ENCODE measurements at regions not wholly inside any gene's neighbourhood (a gene's known extent, or its start where the extent isn't known, plus 50 kb on each side); places are given as distances from the start of the nearest gene placed in this dataset.

- H3K9me3 ChIP-seq (ENCODE audit: low read depth) = peaks cover 6% of the 10 kb centered on the region
- H3K27me3 ChIP-seq (replicated peaks; ENCODE audit: insufficient read depth) = no peaks in the 10 kb centered on the region
- H3K4me2 ChIP-seq (ENCODE audit: unreplicated experiment) = no peak overlapping the region
- H3F3A ChIP-seq (ENCODE audit: insufficient read depth) = no peaks in the 10 kb centered on the region
- H3K27ac ChIP-seq = no peak overlapping the region
- no peaks in the 10 kb centered on the region for H3K36me3 ChIP-seq (ENCODE audit: low read depth)
- no peak overlapping the region for H3K9ac ChIP-seq
- no peaks in the 10 kb centered on the region for H3K9me2 ChIP-seq (ENCODE audit: insufficient read depth)
- no peak for DNase-seq
- H4K20me1 ChIP-seq (ENCODE audit: insufficient read depth) = no peaks in the 10 kb centered on the region
- no peaks in the 10 kb centered on the region for H3K4me1 ChIP-seq (ENCODE audit: insufficient read depth)
- no peak overlapping the region for H3K4me3 ChIP-seq
- 12 to 22% methylated on average over 4 of the region's 4 CpGs for WGBS, 2 experiments (ENCODE audit: low coverage in 1 of 2, low lambda C conversion rate in 2 of 2, missing lambda C conversion rate in 2 of 2)
- no peak overlapping the region for H2AFZ ChIP-seq
- no peaks in the 10 kb centered on the region for H3K79me2 ChIP-seq (ENCODE audit: insufficient read depth)
- in situ Hi-C loops (cut with MboI) = no loop called here
- no peak for TF ChIP-seq EZH2 (IDR thresholded peaks at IDR 0.05; ENCODE audit: insufficient read depth, poor library complexity, severe bottlenecking)
- TF ChIP-seq EZH2phosphoT487 (IDR thresholded peaks at IDR 0.05; ENCODE audit: insufficient read depth, low read depth) = no peak
Measured at GRCh38 chr1:95701450-95702173, 467.6 kb downstream of the RWDD3 start.

GRCh38 chr1:95703046-95703445, 469.0 kb downstream of the RWDD3 start:
- TF ChIP-seq EZH2 (IDR thresholded peaks at IDR 0.05; ENCODE audit: insufficient read depth, poor library complexity, severe bottlenecking) (no peak), EZH2phosphoT487 (IDR thresholded peaks at IDR 0.05; ENCODE audit: insufficient read depth, low read depth) (no peak)
- H3K4me3 ChIP-seq = no peak overlapping the region
- H4K20me1 ChIP-seq (ENCODE audit: insufficient read depth) = no peaks in the 10 kb centered on the region

GRCh38 chr1:95716097-95716496, 482.1 kb downstream of the RWDD3 start:
- Histone ChIP-seq H3K9me2 (ENCODE audit: insufficient read depth) (no peaks in the 10 kb centered on the region), H4K20me1 (ENCODE audit: insufficient read depth) (no peaks in the 10 kb centered on the region), H3K9me3 (ENCODE audit: low read depth) (no peaks in the 10 kb centered on the region), H3K9ac (no peak overlapping the region), H3F3A (ENCODE audit: insufficient read depth) (no peaks in the 10 kb centered on the region), H3K4me2 (ENCODE audit: unreplicated experiment) (no peak overlapping the region), H2AFZ (no peak overlapping the region), H3K27ac (no peak overlapping the region), H3K4me1 (ENCODE audit: insufficient read depth) (no peaks in the 10 kb centered on the region), H3K27me3 (replicated peaks; ENCODE audit: insufficient read depth) (no peaks in the 10 kb centered on the region), H3K36me3 (ENCODE audit: low read depth) (no peaks in the 10 kb centered on the region), H3K79me2 (ENCODE audit: insufficient read depth) (no peaks in the 10 kb centered on the region), H3K4me3 (no peak overlapping the region)
- DNase-seq = no peak
- TF ChIP-seq EZH2phosphoT487 (IDR thresholded peaks at IDR 0.05; ENCODE audit: insufficient read depth, low read depth) (no peak), EZH2 (IDR thresholded peaks at IDR 0.05; ENCODE audit: insufficient read depth, poor library complexity, severe bottlenecking) (no peak)
- in situ Hi-C loops (cut with MboI) = no loop called here
- 34 to 42% methylated on average over 3 of the region's 3 CpGs for WGBS, 2 experiments (ENCODE audit: low coverage in 1 of 2, low lambda C conversion rate in 2 of 2, missing lambda C conversion rate in 2 of 2)

More at GRCh38 chr1:95703046-95703445, 469.0 kb downstream of the RWDD3 start:
- Histone ChIP-seq H2AFZ (no peak overlapping the region), H3K4me1 (ENCODE audit: insufficient read depth) (no peaks in the 10 kb centered on the region), H3K27me3 (replicated peaks; ENCODE audit: insufficient read depth) (no peaks in the 10 kb centered on the region), H3K4me2 (ENCODE audit: unreplicated experiment) (no peak overlapping the region), H3K9me2 (ENCODE audit: insufficient read depth) (no peaks in the 10 kb centered on the region), H3K79me2 (ENCODE audit: insufficient read depth) (no peaks in the 10 kb centered on the region), H3K9ac (no peak overlapping the region), H3K36me3 (ENCODE audit: low read depth) (no peaks in the 10 kb centered on the region), H3F3A (ENCODE audit: insufficient read depth) (no peaks in the 10 kb centered on the region), H3K27ac (no peak overlapping the region), H3K9me3 (ENCODE audit: low read depth) (peaks cover 6% of the 10 kb centered on the region)
- in situ Hi-C loops (cut with MboI) = no loop called here
- DNase-seq = no peak

GRCh38 chr1:95716550-95716949, 482.5 kb downstream of the RWDD3 start:
- H4K20me1 ChIP-seq (ENCODE audit: insufficient read depth) = no peaks in the 10 kb centered on the region
- H3K79me2 ChIP-seq (ENCODE audit: insufficient read depth) = no peaks in the 10 kb centered on the region
- H3K27me3 ChIP-seq (replicated peaks; ENCODE audit: insufficient read depth) = no peaks in the 10 kb centered on the region
- H3K36me3 ChIP-seq (ENCODE audit: low read depth) = no peaks in the 10 kb centered on the region
- H3K4me2 ChIP-seq (ENCODE audit: unreplicated experiment) = no peak overlapping the region
- H3K27ac ChIP-seq = no peak overlapping the region
- no peak for TF ChIP-seq EZH2 (IDR thresholded peaks at IDR 0.05; ENCODE audit: insufficient read depth, poor library complexity, severe bottlenecking)
- no peak for TF ChIP-seq EZH2phosphoT487 (IDR thresholded peaks at IDR 0.05; ENCODE audit: insufficient read depth, low read depth)
- no peak overlapping the region for H3K4me3 ChIP-seq
- no peak overlapping the region for H2AFZ ChIP-seq
- H3K9ac ChIP-seq = no peak overlapping the region
- no peaks in the 10 kb centered on the region for H3F3A ChIP-seq (ENCODE audit: insufficient read depth)
- WGBS, 2 experiments (ENCODE audit: low coverage in 1 of 2, low lambda C conversion rate in 2 of 2, missing lambda C conversion rate in 2 of 2) = 35% methylated on average over 5 of the region's 5 CpGs
- no peak for DNase-seq
- H3K9me3 ChIP-seq (ENCODE audit: low read depth) = no peaks in the 10 kb centered on the region
- H3K4me1 ChIP-seq (ENCODE audit: insufficient read depth) = no peaks in the 10 kb centered on the region
- in situ Hi-C loops (cut with MboI) = no loop called here
- no peaks in the 10 kb centered on the region for H3K9me2 ChIP-seq (ENCODE audit: insufficient read depth)

- H3F3A ChIP-seq (ENCODE audit: insufficient read depth) = no peaks in the 10 kb centered on the region
- no peak for DNase-seq
- no peaks in the 10 kb centered on the region for H3K9me3 ChIP-seq (ENCODE audit: low read depth)
- H3K4me2 ChIP-seq (ENCODE audit: unreplicated experiment) = no peak overlapping the region
- H3K4me1 ChIP-seq (ENCODE audit: insufficient read depth) = no peaks in the 10 kb centered on the region
- no peaks in the 10 kb centered on the region for H3K9me2 ChIP-seq (ENCODE audit: insufficient read depth)
- H3K27me3 ChIP-seq (replicated peaks; ENCODE audit: insufficient read depth) = no peaks in the 10 kb centered on the region
- 6 to 22% methylated on average over 1 of the region's 1 CpG for WGBS, 2 experiments (ENCODE audit: low coverage in 1 of 2, low lambda C conversion rate in 2 of 2, missing lambda C conversion rate in 2 of 2)
- in situ Hi-C loops (cut with MboI) = no loop called here
- H3K4me3 ChIP-seq = no peak overlapping the region
- H3K27ac ChIP-seq = no peak overlapping the region
- no peaks in the 10 kb centered on the region for H3K36me3 ChIP-seq (ENCODE audit: low read depth)
- H2AFZ ChIP-seq = no peak overlapping the region
- H4K20me1 ChIP-seq (ENCODE audit: insufficient read depth) = no peaks in the 10 kb centered on the region
- no peak overlapping the region for H3K9ac ChIP-seq
- no peaks in the 10 kb centered on the region for H3K79me2 ChIP-seq (ENCODE audit: insufficient read depth)
- TF ChIP-seq EZH2 (IDR thresholded peaks at IDR 0.05; ENCODE audit: insufficient read depth, poor library complexity, severe bottlenecking) = no peak
- no peak for TF ChIP-seq EZH2phosphoT487 (IDR thresholded peaks at IDR 0.05; ENCODE audit: insufficient read depth, low read depth)
Measured at GRCh38 chr1:95723346-95723745, 489.3 kb downstream of the RWDD3 start.
